NCI-H510A treated with DMSO at 0.1 percent for 48 hours (cell line): ENCODE measurements at regions not wholly inside any gene's neighbourhood (a gene's known extent, or its start where the extent isn't known, plus 50 kb on each side); places are given as distances from the start of the nearest gene placed in this dataset.
"Not testable (repeated sequence)": the region's sequence is repeated elsewhere in the genome, so short reads cannot be mapped to it uniquely, and the experiment has no call there.

Experiments
- DNase-seq: peaks from one replicate; lab custom pipeline; 2025; lab: John Stamatoyannopoulos, UW

GRCh38 chr1:147103416-147104155 is 68.7 kb downstream of the PRKAB2 start:
- DNase-seq, result not testable (repeated sequence)

GRCh38 chr1:147099192-147099591 is 73.1 kb downstream of the PRKAB2 start:
- DNase-seq, result no peak

GRCh38 chr1:147098338-147098973 is 73.8 kb downstream of the PRKAB2 start:
- DNase-seq, result peak; percentile 3

- DNase-seq, result no peak
Observed at GRCh38 chr1:147095691-147096090, 76.6 kb downstream of the PRKAB2 start.

GRCh38 chr1:147091801-147092200 is 80.5 kb downstream of the PRKAB2 start:
- DNase-seq, result peak; percentile 7

GRCh38 chr1:147089457-147089856 is 82.8 kb downstream of the PRKAB2 start:
- no peak for DNase-seq

GRCh38 chr1:147086129-147086528 is 86.1 kb downstream of the PRKAB2 start:
- DNase-seq, result no peak

GRCh38 chr1:147084273-147085096 is 87.8 kb downstream of the PRKAB2 start:
- DNase-seq, result peak; percentile 84

- no peak for DNase-seq
Observed at GRCh38 chr1:147083919-147084272, 88.4 kb downstream of the PRKAB2 start.

- DNase-seq, result no peak
Observed at GRCh38 chr1:147080671-147081394, 91.4 kb downstream of the PRKAB2 start.

- no peak for DNase-seq
Observed at GRCh38 chr1:147080006-147080661, 92.1 kb downstream of the PRKAB2 start.

- no peak for DNase-seq
Observed at GRCh38 chr1:147079400-147080005, 92.8 kb downstream of the PRKAB2 start.

GRCh38 chr1:147078606-147079399 is 93.5 kb downstream of the PRKAB2 start:
- no peak for DNase-seq

GRCh38 chr1:147077936-147078605 is 94.2 kb downstream of the PRKAB2 start:
- no peak for DNase-seq

GRCh38 chr1:147077523-147077922 is 94.7 kb downstream of the PRKAB2 start:
- no peak for DNase-seq

GRCh38 chr1:147077081-147077480 is 95.2 kb downstream of the PRKAB2 start:
- DNase-seq, result no peak

GRCh38 chr1:147076442-147076841 is 95.8 kb downstream of the PRKAB2 start:
- DNase-seq, result no peak

- DNase-seq, result no peak
Observed at GRCh38 chr1:147072482-147073432, 99.5 kb downstream of the PRKAB2 start.

- DNase-seq, result no peak
Observed at GRCh38 chr1:147071142-147071541, 101.1 kb downstream of the PRKAB2 start.
